ENCODE measurements at regions not wholly inside any gene's neighbourhood (a gene's known extent, or its start where the extent isn't known, plus 50 kb on each side); places are given as distances from the start of the nearest gene placed in this dataset.

DNA sequence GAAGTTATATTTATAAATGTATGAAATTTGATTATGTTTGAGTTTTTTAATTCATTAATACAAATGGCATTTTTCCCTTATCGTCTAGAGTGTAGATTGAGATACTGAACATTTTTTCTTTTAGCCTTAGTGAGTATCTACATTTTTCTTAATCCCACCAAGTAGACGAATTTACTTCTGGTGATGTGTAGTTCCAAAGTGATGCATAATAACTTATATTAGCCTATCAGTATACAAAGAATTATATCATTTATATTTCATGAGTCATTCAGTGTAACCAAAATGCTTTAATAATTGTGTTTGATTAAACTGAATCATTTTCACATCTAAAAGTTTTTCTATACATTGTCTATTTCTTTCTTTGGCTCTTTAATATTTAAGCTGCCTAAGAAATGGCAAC lies 745.6 kb upstream of the LUZP2 start:
- Mint-ChIP-seq H3K36me3 (ENCODE audit: low read depth, unreplicated experiment) (no peaks in the 10 kb centered on the region), H3K9me3 (ENCODE audit: unreplicated experiment) (no peaks in the 10 kb centered on the region), H3K27me3 (ENCODE audit: low read depth, unreplicated experiment) (no peaks in the 10 kb centered on the region), H3K4me1 (ENCODE audit: low read depth, unreplicated experiment) (no peaks in the 10 kb centered on the region), H3K4me3 (ENCODE audit: unreplicated experiment) (no peak overlapping the region), H3K27ac (ENCODE audit: unreplicated experiment) (no peak overlapping the region)
- FAIRE-seq (no peak), DNase-seq (ENCODE audit: low read depth) (no peak)
- no peaks in the 10 kb centered on the region for H3K9me3 ChIP-seq (ENCODE audit: insufficient read depth, low read depth, low read length)
- H3K9ac ChIP-seq (ENCODE audit: low read length) = no peak overlapping the region
- no peaks in the 10 kb centered on the region for H3K27me3 ChIP-seq (ENCODE audit: insufficient read depth, low read length)
- H4K20me1 ChIP-seq (ENCODE audit: insufficient read depth, low read length) = no peaks in the 10 kb centered on the region
- H3K4me3 ChIP-seq (ENCODE audit: insufficient read depth, low read depth, low read length) = no peak overlapping the region
- H2AFZ ChIP-seq (ENCODE audit: low read depth, low read length) = no peak overlapping the region
- H3K79me2 ChIP-seq (ENCODE audit: insufficient read depth, low read length) = no peaks in the 10 kb centered on the region
- no peaks in the 10 kb centered on the region for H3K36me3 ChIP-seq (ENCODE audit: insufficient read depth, low read length)
- TF ChIP-seq EZH2 (IDR thresholded peaks at IDR 0.05; ENCODE audit: insufficient read depth, low read length) (no peak), CTCF (IDR thresholded peaks at IDR 0.05; ENCODE audit: insufficient read depth, low read depth, low read length) (no peak)
- no peak overlapping the region for H3K27ac ChIP-seq (ENCODE audit: low read depth, low read length)
- no peak overlapping the region for H3K4me2 ChIP-seq (ENCODE audit: low read length)
- no peaks in the 10 kb centered on the region for H3K4me1 ChIP-seq (ENCODE audit: insufficient read depth, low read length)

DNA sequence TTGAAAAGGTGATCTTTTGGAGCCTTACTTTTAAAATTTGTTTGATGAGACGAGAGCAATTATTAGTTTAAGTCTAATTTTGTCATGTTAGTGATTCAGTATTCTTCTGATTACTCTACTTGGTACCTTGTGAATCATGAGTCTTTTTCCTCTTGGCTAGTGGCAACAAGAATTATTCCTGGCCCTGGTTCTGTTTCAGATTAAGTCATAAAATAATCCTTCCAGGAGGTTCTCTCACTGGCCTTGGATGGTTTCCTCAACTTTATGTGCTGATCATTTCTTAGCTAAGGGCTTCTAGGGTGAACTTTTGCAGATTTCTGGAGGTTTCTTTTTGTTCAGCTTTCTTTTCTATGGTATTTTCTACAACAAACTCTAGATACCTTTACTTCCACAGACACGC lies 741.8 kb upstream of the LUZP2 start:
- H4K20me1 ChIP-seq (ENCODE audit: insufficient read depth, low read length) = no peaks in the 10 kb centered on the region
- DNase-seq (ENCODE audit: low read depth) (no peak), FAIRE-seq (no peak)
- no peaks in the 10 kb centered on the region for H3K27me3 ChIP-seq (ENCODE audit: insufficient read depth, low read length)
- no peak overlapping the region for H3K4me3 ChIP-seq (ENCODE audit: insufficient read depth, low read depth, low read length)
- H3K36me3 ChIP-seq (ENCODE audit: insufficient read depth, low read length) = no peaks in the 10 kb centered on the region
- H2AFZ ChIP-seq (ENCODE audit: low read depth, low read length) = no peak overlapping the region
- H3K9me3 ChIP-seq (ENCODE audit: insufficient read depth, low read depth, low read length) = no peaks in the 10 kb centered on the region
- Mint-ChIP-seq H3K9me3 (ENCODE audit: unreplicated experiment) (no peaks in the 10 kb centered on the region), H3K27ac (ENCODE audit: unreplicated experiment) (no peak overlapping the region), H3K4me3 (ENCODE audit: unreplicated experiment) (no peak overlapping the region), H3K4me1 (ENCODE audit: low read depth, unreplicated experiment) (no peaks in the 10 kb centered on the region), H3K36me3 (ENCODE audit: low read depth, unreplicated experiment) (no peaks in the 10 kb centered on the region), H3K27me3 (ENCODE audit: low read depth, unreplicated experiment) (no peaks in the 10 kb centered on the region)
- no peak overlapping the region for H3K4me2 ChIP-seq (ENCODE audit: low read length)
- H3K79me2 ChIP-seq (ENCODE audit: insufficient read depth, low read length) = no peaks in the 10 kb centered on the region
- H3K9ac ChIP-seq (ENCODE audit: low read length) = no peak overlapping the region
- no peaks in the 10 kb centered on the region for H3K4me1 ChIP-seq (ENCODE audit: insufficient read depth, low read length)
- no peak overlapping the region for H3K27ac ChIP-seq (ENCODE audit: low read depth, low read length)
- TF ChIP-seq CTCF (IDR thresholded peaks at IDR 0.05; ENCODE audit: insufficient read depth, low read depth, low read length) = no peak
- no peak for TF ChIP-seq EZH2 (IDR thresholded peaks at IDR 0.05; ENCODE audit: insufficient read depth, low read length)

DNA sequence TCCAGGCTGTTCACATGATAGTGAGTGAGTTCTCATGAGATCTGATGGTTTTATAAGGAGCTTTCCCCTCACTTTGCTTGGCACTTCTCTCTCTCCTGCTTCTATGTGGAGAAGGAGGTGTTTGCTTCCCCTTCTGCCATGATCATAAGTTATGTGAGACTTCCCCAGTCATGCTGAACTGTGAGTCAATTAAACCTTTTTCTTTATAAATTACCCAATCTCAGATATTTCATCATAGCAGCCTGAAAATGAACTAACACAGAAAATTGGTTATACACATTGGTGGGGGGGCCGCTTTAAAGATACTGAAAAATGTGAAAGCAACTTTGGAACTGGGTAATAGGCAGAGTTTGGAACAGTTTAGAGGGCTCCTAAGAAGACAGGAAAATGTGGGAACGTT lies 741.1 kb upstream of the LUZP2 start:
- H2AFZ ChIP-seq (ENCODE audit: low read depth, low read length) = no peak overlapping the region
- H3K27ac Mint-ChIP-seq (ENCODE audit: unreplicated experiment) = no peak overlapping the region
- TF ChIP-seq CTCF (IDR thresholded peaks at IDR 0.05; ENCODE audit: insufficient read depth, low read depth, low read length) (no peak), EZH2 (IDR thresholded peaks at IDR 0.05; ENCODE audit: insufficient read depth, low read length) (no peak)
- no peaks in the 10 kb centered on the region for H3K4me1 ChIP-seq (ENCODE audit: insufficient read depth, low read length)
- FAIRE-seq = no peak
- H3K4me3 ChIP-seq (ENCODE audit: insufficient read depth, low read depth, low read length) = no peak overlapping the region
- H3K4me2 ChIP-seq (ENCODE audit: low read length) = no peak overlapping the region
- H3K36me3 Mint-ChIP-seq (ENCODE audit: low read depth, unreplicated experiment) = no peaks in the 10 kb centered on the region
- no peak overlapping the region for H3K9ac ChIP-seq (ENCODE audit: low read length)
- H3K27me3 Mint-ChIP-seq (ENCODE audit: low read depth, unreplicated experiment) = no peaks in the 10 kb centered on the region
- DNase-seq (ENCODE audit: low read depth) = no peak
- H3K27me3 ChIP-seq (ENCODE audit: insufficient read depth, low read length) = no peaks in the 10 kb centered on the region
- H3K9me3 ChIP-seq (ENCODE audit: insufficient read depth, low read depth, low read length) = no peaks in the 10 kb centered on the region
- H3K36me3 ChIP-seq (ENCODE audit: insufficient read depth, low read length) = no peaks in the 10 kb centered on the region
- no peaks in the 10 kb centered on the region for H3K9me3 Mint-ChIP-seq (ENCODE audit: unreplicated experiment)
- no peaks in the 10 kb centered on the region for H4K20me1 ChIP-seq (ENCODE audit: insufficient read depth, low read length)
- H3K79me2 ChIP-seq (ENCODE audit: insufficient read depth, low read length) = no peaks in the 10 kb centered on the region
- no peak overlapping the region for H3K4me3 Mint-ChIP-seq (ENCODE audit: unreplicated experiment)
- no peak overlapping the region for H3K27ac ChIP-seq (ENCODE audit: low read depth, low read length)
- no peaks in the 10 kb centered on the region for H3K4me1 Mint-ChIP-seq (ENCODE audit: low read depth, unreplicated experiment)
